ENCODE measurements at regions not wholly inside any gene's neighbourhood (a gene's known extent, or its start where the extent isn't known, plus 50 kb on each side); places are given as distances from the start of the nearest gene placed in this dataset.

DNA sequence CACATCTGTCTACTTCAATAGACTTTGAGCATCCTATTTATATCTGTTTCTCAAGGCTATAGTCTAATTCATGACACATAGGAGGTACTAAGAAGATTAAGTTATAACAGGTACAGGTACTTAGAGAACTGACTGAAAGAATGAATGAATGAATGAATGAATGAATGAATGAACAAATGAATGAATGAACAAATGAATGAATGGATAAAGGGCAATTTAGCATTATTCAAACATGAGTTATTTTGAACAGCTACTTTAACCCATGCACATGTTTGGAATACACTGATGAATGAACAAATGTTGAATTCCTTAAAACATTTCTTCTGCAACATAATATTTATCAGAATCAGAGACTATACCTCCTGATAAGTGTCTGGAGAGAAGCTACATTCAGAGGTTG is 1165.6 kb upstream of the CDH8 start:
- TF ChIP-seq EZH2 (IDR thresholded peaks at IDR 0.05) (no peak), POLR2AphosphoS5 (IDR thresholded peaks at IDR 0.05; ENCODE audit: borderline replicate concordance, low read depth, low read length) (no peak)

Data from SK-N-MC (cell line).